ENCODE measurements at regions not wholly inside any gene's neighbourhood (a gene's known extent, or its start where the extent isn't known, plus 50 kb on each side); places are given as distances from the start of the nearest gene placed in this dataset.

GRCh38 chr2:125842041-125842440 is 813.9 kb upstream of the GYPC start:
- no peak for DNase-seq (ENCODE audit: low read depth in 2 of 3, low spot score in 1 of 3)

GRCh38 chr2:125850541-125850940 is 805.4 kb upstream of the GYPC start:
- no peak for DNase-seq (ENCODE audit: low read depth in 2 of 3, low spot score in 1 of 3)

- no peak for DNase-seq (ENCODE audit: low read depth in 2 of 3, low spot score in 1 of 3)
These were observed 803.6 kb upstream of the GYPC start for GRCh38 chr2:125852364-125852763.

- no peak for DNase-seq (ENCODE audit: low read depth in 2 of 3, low spot score in 1 of 3)
These were observed 802.3 kb upstream of the GYPC start for GRCh38 chr2:125853626-125854025.

GRCh38 chr2:125855204-125855603 is 800.8 kb upstream of the GYPC start:
- no peak for DNase-seq (ENCODE audit: low read depth in 2 of 3, low spot score in 1 of 3)

- DNase-seq (ENCODE audit: low read depth in 2 of 3, low spot score in 1 of 3): no peak
These were observed 797.8 kb upstream of the GYPC start for GRCh38 chr2:125857971-125858794.

GRCh38 chr2:125861461-125861860 is 794.5 kb upstream of the GYPC start:
- no peak for DNase-seq (ENCODE audit: low read depth in 2 of 3, low spot score in 1 of 3)

- DNase-seq (ENCODE audit: low read depth in 2 of 3, low spot score in 1 of 3): no peak
These were observed 788.0 kb upstream of the GYPC start for GRCh38 chr2:125867908-125868307.

- no peak for DNase-seq (ENCODE audit: low read depth in 2 of 3, low spot score in 1 of 3)
These were observed 785.7 kb upstream of the GYPC start for GRCh38 chr2:125870264-125870663.

- no peak for DNase-seq (ENCODE audit: low read depth in 2 of 3, low spot score in 1 of 3)
These were observed 785.2 kb upstream of the GYPC start for GRCh38 chr2:125870746-125871145.

GRCh38 chr2:125874564-125874963 is 781.4 kb upstream of the GYPC start:
- DNase-seq (ENCODE audit: low read depth in 2 of 3, low spot score in 1 of 3): no peak

- no peak for DNase-seq (ENCODE audit: low read depth in 2 of 3, low spot score in 1 of 3)
These were observed 770.6 kb upstream of the GYPC start for GRCh38 chr2:125885340-125885739.

- no peak for DNase-seq (ENCODE audit: low read depth in 2 of 3, low spot score in 1 of 3)
These were observed 769.8 kb upstream of the GYPC start for GRCh38 chr2:125886153-125886552.

- DNase-seq (ENCODE audit: low read depth in 2 of 3, low spot score in 1 of 3): no peak
These were observed 754.7 kb upstream of the GYPC start for GRCh38 chr2:125901278-125901677.

- no peak for DNase-seq (ENCODE audit: low read depth in 2 of 3, low spot score in 1 of 3)
These were observed 729.9 kb upstream of the GYPC start for GRCh38 chr2:125925891-125926546.

GRCh38 chr2:125935559-125935958 is 720.4 kb upstream of the GYPC start:
- no peak for DNase-seq (ENCODE audit: low read depth in 2 of 3, low spot score in 1 of 3)

GRCh38 chr2:125942585-125943424 is 713.2 kb upstream of the GYPC start:
- DNase-seq (ENCODE audit: low read depth in 2 of 3, low spot score in 1 of 3): no peak

- DNase-seq (ENCODE audit: low read depth in 2 of 3, low spot score in 1 of 3): no peak
These were observed 696.9 kb upstream of the GYPC start for GRCh38 chr2:125959047-125959446.

GRCh38 chr2:125961739-125962138 is 694.2 kb upstream of the GYPC start:
- no peak for DNase-seq (ENCODE audit: low read depth in 2 of 3, low spot score in 1 of 3)

- DNase-seq (ENCODE audit: low read depth in 2 of 3, low spot score in 1 of 3): no peak
These were observed 676.1 kb upstream of the GYPC start for GRCh38 chr2:125979886-125980285.

GRCh38 chr2:125983364-125983763 is 672.6 kb upstream of the GYPC start:
- DNase-seq (ENCODE audit: low read depth in 2 of 3, low spot score in 1 of 3): no peak

GRCh38 chr2:126029316-126029715 is 626.6 kb upstream of the GYPC start:
- no peak for DNase-seq (ENCODE audit: low read depth in 2 of 3, low spot score in 1 of 3)

Measured in stimulated activated CD4-positive, alpha-beta T cell treated with anti-CD3 and anti-CD28 coated beads, Interleukin-12 subunit alpha, Interleukin-12 subunit beta, amount 100 ng/mL, for 48 hours (primary cell).